Osteoblast (primary cell): ENCODE measurements at regions not wholly inside any gene's neighbourhood (a gene's known extent, or its start where the extent isn't known, plus 50 kb on each side); places are given as distances from the start of the nearest gene placed in this dataset.

Experiments used
- DNase-seq: peaks from one replicate; pipeline ENCODE4 v3.0.0; 2011; ENCODE audit warnings: low spot score, mixed read lengths; ENCODE audit not compliant: insufficient read length; ENCODE audit errors: missing footprints
- H2AFZ ChIP-seq: 2 replicates; pipeline ENCODE4 v1.6.0; 2011; ENCODE audit warnings: mild to moderate bottlenecking, low read length
- H3K27ac ChIP-seq: 2 replicates; pipeline ENCODE4 v1.5.1; 2011; ENCODE audit warnings: mild to moderate bottlenecking, low read depth, low read length, moderate library complexity
- H3K27me3 ChIP-seq: 2 replicates; pipeline ENCODE4 v1.6.0; 2012; ENCODE audit warnings: mild to moderate bottlenecking, control low read depth, inconsistent platforms, low read length, moderate library complexity; ENCODE audit not compliant: insufficient read depth
- H3K36me3 ChIP-seq: 2 replicates; pipeline ENCODE4 v1.5.1; 2011; ENCODE audit warnings: mild to moderate bottlenecking, low read length, control low read depth, moderate library complexity; ENCODE audit not compliant: insufficient read depth
- H3K4me1 ChIP-seq: 2 replicates; pipeline ENCODE4 v1.5.1; 2011; ENCODE audit warnings: mild to moderate bottlenecking, low read length, control low read depth, moderate library complexity; ENCODE audit not compliant: insufficient read depth
- H3K4me2 ChIP-seq: 2 replicates; pipeline ENCODE4 v1.6.0; 2011; ENCODE audit warnings: mild to moderate bottlenecking, low read length; ENCODE audit not compliant: insufficient read depth
- H3K4me3 ChIP-seq: fragments of 200-600 bp; sonication (generic); 3 replicates; pipeline ENCODE4 v1.5.1; 2012; ENCODE audit warnings: mild to moderate bottlenecking, low read length, inconsistent platforms; ENCODE audit not compliant: insufficient read depth
- H3K79me2 ChIP-seq: 2 replicates; pipeline ENCODE4 v1.6.0; 2012; ENCODE audit warnings: mild to moderate bottlenecking, low read length, control low read depth, inconsistent platforms; ENCODE audit not compliant: insufficient read depth
- H3K9me3 ChIP-seq: 2 replicates; pipeline ENCODE4 v1.5.1; 2011; ENCODE audit warnings: low read depth, low read length, control low read depth
- H4K20me1 ChIP-seq: 2 replicates; pipeline ENCODE4 v1.6.0; 2012; ENCODE audit warnings: mild to moderate bottlenecking, low read length, control low read depth; ENCODE audit not compliant: insufficient read depth
- CTCF ChIP-seq: IDR thresholded peaks from 2 replicates; pipeline ENCODE4 v1.5.1; 2011; ENCODE audit warnings: mild to moderate bottlenecking, low read depth, low read length, moderate library complexity; ENCODE audit errors: extremely low read depth

DNA sequence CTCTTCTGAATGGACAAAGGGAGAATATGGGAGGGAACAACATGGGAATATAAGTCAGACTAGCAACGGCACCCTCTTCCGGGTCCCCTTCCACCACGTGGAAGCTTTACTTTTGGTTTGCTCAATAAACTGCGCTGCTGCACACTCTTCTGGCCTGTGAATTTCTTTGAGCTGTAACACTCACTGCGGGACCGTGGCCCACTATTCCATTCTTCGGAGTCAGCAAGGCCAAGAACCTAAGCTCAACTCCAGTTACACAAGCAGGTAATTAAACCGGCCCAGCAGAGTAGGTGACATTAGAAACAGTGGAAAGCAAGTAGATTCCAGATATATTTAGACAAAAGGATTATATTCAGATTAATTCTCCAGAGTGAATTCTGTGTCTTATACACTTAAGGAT is 697.4 kb upstream of the NXPH2 start:
- H3K27ac ChIP-seq, result no peak overlapping the region
- no peak for TF ChIP-seq CTCF
- H3K4me3 ChIP-seq, result no peak overlapping the region
- H3K79me2 ChIP-seq, result no peaks in the 10 kb centered on the region
- H3K27me3 ChIP-seq, result no peaks in the 10 kb centered on the region
- H3K4me2 ChIP-seq, result no peak overlapping the region
- H3K36me3 ChIP-seq, result no peaks in the 10 kb centered on the region
- no peaks in the 10 kb centered on the region for H4K20me1 ChIP-seq
- no peak overlapping the region for H2AFZ ChIP-seq
- H3K9me3 ChIP-seq, result peaks cover 2% of the 10 kb centered on the region
- no peaks in the 10 kb centered on the region for H3K4me1 ChIP-seq
- DNase-seq, result no peak

GRCh38 chr2:139469985-139470384 is 689.8 kb upstream of the NXPH2 start:
- Histone ChIP-seq H3K36me3 (no peaks in the 10 kb centered on the region), H4K20me1 (no peaks in the 10 kb centered on the region), H3K27ac (no peak overlapping the region), H3K4me1 (no peaks in the 10 kb centered on the region), H3K79me2 (no peaks in the 10 kb centered on the region), H3K4me3 (no peak overlapping the region), H3K27me3 (no peaks in the 10 kb centered on the region), H3K9me3 (peaks cover 4% of the 10 kb centered on the region), H3K4me2 (no peak overlapping the region), H2AFZ (no peak overlapping the region)
- no peak for TF ChIP-seq CTCF
- DNase-seq, result no peak

GRCh38 chr2:139465789-139466188 is 685.6 kb upstream of the NXPH2 start:
- DNase-seq, result no peak
- H3K9me3 ChIP-seq, result peaks cover 4% of the 10 kb centered on the region
- no peak overlapping the region for H3K4me2 ChIP-seq
- no peaks in the 10 kb centered on the region for H3K36me3 ChIP-seq
- no peaks in the 10 kb centered on the region for H4K20me1 ChIP-seq
- no peak overlapping the region for H3K27ac ChIP-seq
- no peaks in the 10 kb centered on the region for H3K79me2 ChIP-seq
- H3K27me3 ChIP-seq, result no peaks in the 10 kb centered on the region
- no peaks in the 10 kb centered on the region for H3K4me1 ChIP-seq
- TF ChIP-seq CTCF, result no peak
- H3K4me3 ChIP-seq, result no peak overlapping the region
- H2AFZ ChIP-seq, result no peak overlapping the region

- TF ChIP-seq CTCF, result no peak
- Histone ChIP-seq H3K27ac (no peak overlapping the region), H3K79me2 (no peaks in the 10 kb centered on the region), H2AFZ (no peak overlapping the region), H3K4me1 (no peaks in the 10 kb centered on the region), H3K27me3 (no peaks in the 10 kb centered on the region), H3K36me3 (no peaks in the 10 kb centered on the region), H4K20me1 (no peaks in the 10 kb centered on the region), H3K4me3 (no peak overlapping the region), H3K9me3 (peaks cover 5% of the 10 kb centered on the region), H3K4me2 (no peak overlapping the region)
- no peak for DNase-seq
These were observed 677.7 kb upstream of the NXPH2 start for GRCh38 chr2:139457873-139458272.
